Body of pancreas (tissue), 4 donors: ENCODE measurements at regions not wholly inside any gene's neighbourhood (a gene's known extent, or its start where the extent isn't known, plus 50 kb on each side); places are given as distances from the start of the nearest gene placed in this dataset.

Experiments
- POLR2A ChIP-seq, 3 donors: fragments of 450-650 bp; IDR thresholded peaks; one replicate each; pipeline ENCODE4 v1.6.1; 2016; ENCODE audit warnings: antibody characterized with exemption in 3 of 3, mild to moderate bottlenecking in 2 of 3
- TF ChIP-seq, protein P1 (sequence below), 7 experiments: fragments of 450-650 bp in 4 of 7; fragments of 200-600 bp in 3 of 7; sonication (generic) in 3 of 7; IDR thresholded peaks; one replicate each; pipeline ENCODE4 v1.5.1; 2016 to 2019; ENCODE audit warnings: antibody characterized with exemption in 7 of 7

DNA sequence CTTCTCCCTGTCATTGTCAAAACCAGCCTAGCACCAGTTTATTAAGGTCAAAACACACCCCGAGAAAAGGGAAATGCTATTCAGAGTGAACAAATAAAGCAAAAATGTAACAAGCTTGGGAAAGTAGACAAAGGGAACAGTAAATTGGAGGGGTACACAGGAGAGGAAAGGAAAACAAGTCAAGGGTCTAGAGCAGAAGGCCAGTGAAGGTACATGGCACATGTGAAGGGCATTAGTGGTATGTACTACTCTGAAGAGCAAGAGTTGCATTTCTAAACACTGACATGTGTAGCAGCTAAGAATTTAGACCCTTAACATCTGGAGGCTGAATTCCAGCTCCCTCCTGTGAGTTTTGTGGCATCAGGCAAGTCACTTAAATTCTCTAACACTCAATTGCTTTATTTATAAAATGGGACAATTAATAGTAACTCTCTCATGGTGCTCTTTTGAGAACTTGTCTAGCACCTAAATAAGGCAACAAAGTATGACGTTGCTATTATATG is 244.3 kb upstream of the ADAMTS9 start:
- TF ChIP-seq, protein P1, sequence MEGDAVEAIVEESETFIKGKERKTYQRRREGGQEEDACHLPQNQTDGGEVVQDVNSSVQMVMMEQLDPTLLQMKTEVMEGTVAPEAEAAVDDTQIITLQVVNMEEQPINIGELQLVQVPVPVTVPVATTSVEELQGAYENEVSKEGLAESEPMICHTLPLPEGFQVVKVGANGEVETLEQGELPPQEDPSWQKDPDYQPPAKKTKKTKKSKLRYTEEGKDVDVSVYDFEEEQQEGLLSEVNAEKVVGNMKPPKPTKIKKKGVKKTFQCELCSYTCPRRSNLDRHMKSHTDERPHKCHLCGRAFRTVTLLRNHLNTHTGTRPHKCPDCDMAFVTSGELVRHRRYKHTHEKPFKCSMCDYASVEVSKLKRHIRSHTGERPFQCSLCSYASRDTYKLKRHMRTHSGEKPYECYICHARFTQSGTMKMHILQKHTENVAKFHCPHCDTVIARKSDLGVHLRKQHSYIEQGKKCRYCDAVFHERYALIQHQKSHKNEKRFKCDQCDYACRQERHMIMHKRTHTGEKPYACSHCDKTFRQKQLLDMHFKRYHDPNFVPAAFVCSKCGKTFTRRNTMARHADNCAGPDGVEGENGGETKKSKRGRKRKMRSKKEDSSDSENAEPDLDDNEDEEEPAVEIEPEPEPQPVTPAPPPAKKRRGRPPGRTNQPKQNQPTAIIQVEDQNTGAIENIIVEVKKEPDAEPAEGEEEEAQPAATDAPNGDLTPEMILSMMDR (IDR thresholded peaks at IDR 0.05) = no peak
- no peak for TF ChIP-seq POLR2A (IDR thresholded peaks at IDR 0.05)
